K562 (cell line): ENCODE measurements at regions not wholly inside any gene's neighbourhood (a gene's known extent, or its start where the extent isn't known, plus 50 kb on each side); places are given as distances from the start of the nearest gene placed in this dataset.

Source experiments
- ATAC-seq: fragments of 200-7000 bp; cut with Tn5 transposase; 3 replicates; pipeline ENCODE4 v1.9.1; 2020; ENCODE audit warnings: moderate library complexity
- BruUV-seq: library from RNA; stranded (reverse); fragments of 400-500 nt; replicated peaks from 2 replicates; lab custom pipeline; 2021; lab: Mats Ljungman, UMichigan
- CTCF ChIA-PET: fragments of 300-600 bp; formaldehyde crosslinking; extraction: SDS; loops from one replicate; lab custom pipeline; 2021; ENCODE audit warnings: low intra/inter-chr PET ratio; lab: Yijun Ruan, JAX
- POLR2A ChIA-PET: fragments of 300-600, 350-650 bp; sonication (Branson Sonifier 250); formaldehyde crosslinking; extraction: SDS; loops from one replicate; lab custom pipeline; 2021; ENCODE audit warnings: antibody characterized with exemption, inconsistent platforms; lab: Yijun Ruan, JAX
- DNase-seq, 4 experiments: peaks; one replicate each; pipeline versions ENCODE4 v3.0.0 to v3.0.0-alpha.2; 2011 to 2018; ENCODE audit warnings: low spot score in 3 of 4, mixed read lengths in 3 of 4; ENCODE audit errors: extremely low read depth in 1 of 4
- FAIRE-seq: peaks from 2 replicates; lab custom pipeline; 2011; peaks lifted over from hg19 to GRCh38; lab: Jason Lieb, UNC
- H2AFZ ChIP-seq: 2 replicates; pipeline ENCODE4 v1.6.0; 2011; ENCODE audit warnings: low read depth, low read length, control low read depth, inconsistent platforms
- H3K27ac ChIP-seq: fragments of 200-600 bp; 3 replicates; pipeline ENCODE4 v1.8.0; 2011; ENCODE audit warnings: low read depth, mild to moderate bottlenecking, control low read depth, inconsistent platforms, low read length, moderate library complexity, mixed read lengths; ENCODE audit errors: extremely low read depth
- H3K27me3 ChIP-seq, 2 experiments: fragments of 300-600 bp in 1 of 2; 2 replicates in 1 of 2; 3 replicates in 1 of 2; pipeline versions ENCODE4 v1.6.0 to v1.8.0; 2011; ENCODE audit warnings: inconsistent platforms in 2 of 2, low read length in 2 of 2, mild to moderate bottlenecking in 1 of 2, mixed read lengths in 1 of 2, moderate library complexity in 1 of 2; ENCODE audit not compliant: control insufficient read depth in 2 of 2, insufficient read depth in 2 of 2
- H3K36me3 ChIP-seq: fragments of 300-600 bp; 3 replicates; pipeline ENCODE4 v1.8.0; 2011; ENCODE audit warnings: mild to moderate bottlenecking, low read length, inconsistent platforms; ENCODE audit not compliant: control insufficient read depth, insufficient read depth
- H3K4me1 ChIP-seq, 2 experiments: fragments of 200-600 bp in 1 of 2; replicated peaks in 1 of 2; 2 replicates in 1 of 2; 3 replicates in 1 of 2; pipeline versions ENCODE4 v1.5.1 to v1.8.0; 2011; ENCODE audit warnings: inconsistent platforms in 2 of 2, low read length in 2 of 2, mild to moderate bottlenecking in 1 of 2, mixed read lengths in 1 of 2, moderate library complexity in 1 of 2; ENCODE audit not compliant: control insufficient read depth in 2 of 2, insufficient read depth in 2 of 2
- H3K4me2 ChIP-seq: 2 replicates; pipeline ENCODE4 v1.6.1; 2011; ENCODE audit warnings: low read length, control low read depth, inconsistent platforms, mixed read lengths; ENCODE audit not compliant: insufficient read depth
- H3K4me3 ChIP-seq: fragments of 200-600 bp; sonication (generic), shearing (Covaris generic); 2 replicates; pipeline ENCODE4 v1.5.1; 2016; ENCODE audit warnings: control low read depth, inconsistent platforms
- H3K79me2 ChIP-seq: fragments of 200-600 bp; 3 replicates; pipeline ENCODE4 v1.8.0; 2011; ENCODE audit warnings: low read length, inconsistent platforms; ENCODE audit not compliant: control insufficient read depth, insufficient read depth
- H3K9ac ChIP-seq, 2 experiments: 2 replicates each; pipeline versions ENCODE4 v1.6.0 to v1.6.1; 2011; ENCODE audit warnings: low read depth in 2 of 2, low read length in 2 of 2, control low read depth in 1 of 2, inconsistent platforms in 1 of 2, mild to moderate bottlenecking in 1 of 2, mixed read lengths in 1 of 2; ENCODE audit not compliant: insufficient read depth in 1 of 2
- H3K9me1 ChIP-seq: one replicate; pipeline ENCODE4 v1.6.0; 2011; ENCODE audit warnings: inconsistent platforms, mild to moderate bottlenecking, low read length, moderate library complexity; ENCODE audit not compliant: control insufficient read depth, insufficient read depth
- H3K9me3 ChIP-seq: replicated peaks from 2 replicates; pipeline ENCODE4 v1.5.1; 2011; ENCODE audit warnings: low read depth, low read length, inconsistent platforms; ENCODE audit not compliant: control insufficient read depth, insufficient read depth
- H4K20me1 ChIP-seq: replicated peaks from 2 replicates; pipeline ENCODE4 v1.6.1; 2011; ENCODE audit warnings: low read length, inconsistent platforms, mixed read lengths; ENCODE audit not compliant: control insufficient read depth, insufficient read depth
- CHD4 ChIP-seq: fragments of 200-600 bp; sonication (generic); IDR thresholded peaks from 3 replicates; pipeline ENCODE4 v1.6.1; 2012; ENCODE audit warnings: low read depth, mild to moderate bottlenecking, mixed read lengths, low read length, inconsistent platforms; ENCODE audit not compliant: insufficient read depth, insufficient replicate concordance, poor library complexity, severe bottlenecking
- ELF2 ChIP-seq: fragments of 250-450 bp; sonication (Bioruptor Pico); IDR thresholded peaks from 2 replicates; pipeline ENCODE4 v1.5.0; 2021; ENCODE audit warnings: mild to moderate bottlenecking
- EWSR1 ChIP-seq: fragments of 450-650 bp; IDR thresholded peaks from 2 replicates; pipeline ENCODE4 v1.6.1; 2018; ENCODE audit warnings: borderline replicate concordance, mild to moderate bottlenecking, low read depth, moderate library complexity; ENCODE audit not compliant: partially characterized antibody
- FOS ChIP-seq: IDR thresholded peaks from 3 replicates; pipeline ENCODE4 v1.6.1; 2011; ENCODE audit not compliant: insufficient read length; ENCODE audit errors: extremely low read depth
- NCOA2 ChIP-seq, 2 experiments: fragments of 450-650 bp; IDR thresholded peaks; 2 replicates each; pipeline ENCODE4 v1.6.1; 2018; ENCODE audit warnings: mild to moderate bottlenecking in 2 of 2, moderate library complexity in 1 of 2; ENCODE audit not compliant: partially characterized antibody in 2 of 2
- OTX1 ChIP-seq: fragments of 450-650 bp; formaldehyde crosslinking; IDR thresholded peaks from 2 replicates; pipeline ENCODE4 v1.4.0; 2022; ENCODE audit warnings: mild to moderate bottlenecking
- PHF20 ChIP-seq: fragments of 450-650 bp; IDR thresholded peaks from 2 replicates; pipeline ENCODE4 v1.6.1; 2018; ENCODE audit not compliant: partially characterized antibody
- PHF21A ChIP-seq: fragments of 450-650 bp; IDR thresholded peaks from 2 replicates; pipeline ENCODE4 v1.6.1; 2017; ENCODE audit warnings: low read depth, borderline replicate concordance
- SMAD2 ChIP-seq: fragments of 150-350 bp; IDR thresholded peaks from 2 replicates; pipeline ENCODE4 v1.6.1; 2014; ENCODE audit warnings: low read depth, mild to moderate bottlenecking, low read length
- SREBF1 ChIP-seq: fragments of 150-350 bp; IDR thresholded peaks from 2 replicates; pipeline ENCODE4 v1.6.1; 2014; ENCODE audit warnings: antibody characterized with exemption, low read depth, low read length, borderline replicate concordance
- THAP7 ChIP-seq: fragments of 250-450 bp; sonication (Bioruptor Pico); IDR thresholded peaks from 2 replicates; pipeline ENCODE4 v1.5.0; 2021
- VEZF1 ChIP-seq: fragments of 200-800 bp; sonication (Bioruptor generic); IDR thresholded peaks from 2 replicates; pipeline ENCODE4 v1.6.1; 2017; ENCODE audit warnings: missing genetic modification characterization, missing compliant biosample characterization
- ZSCAN32 ChIP-seq: fragments of 450-650 bp; formaldehyde crosslinking; IDR thresholded peaks from 2 replicates; pipeline ENCODE4 v1.4.0; 2020; ENCODE audit warnings: mild to moderate bottlenecking, moderate library complexity
- WGBS: fragments of 100-300 bp; shearing (Covaris generic); methylation state at CpG from one replicate; pipeline ENCODE4 v1.1.6; 2016; ENCODE audit warnings: low coverage, mixed read lengths; ENCODE audit not compliant: insufficient coverage; ENCODE audit errors: missing lambda C conversion rate; 5-methylcytosine and 5-hydroxymethylcytosine counted together
- in situ Hi-C: fragments of 300-500 bp; cut with MboI; formaldehyde crosslinking; loops from 4 replicates; pipeline ENCODE4 v1.15.0; 2018; ENCODE audit warnings: inconsistent platforms, mixed read lengths
- intact Hi-C: fragments of 100-400 bp; cut with micrococcal nuclease; formaldehyde crosslinking; loops from 2 replicates; pipeline ENCODE4 v1.14.2; 2022
- TF ChIP-seq, protein P1 (sequence below): fragments of 250-450 bp; sonication (Bioruptor Pico); IDR thresholded peaks from 2 replicates; pipeline ENCODE4 v1.8.0; 2021; ENCODE audit warnings: moderate library complexity, mild to moderate bottlenecking, inconsistent platforms
- TF ChIP-seq, protein P2 (sequence below): fragments of 150-350 bp; conservative IDR thresholded peaks from 2 replicates; pipeline ENCODE4 v1.6.1; 2014; ENCODE audit warnings: low read length

GRCh38 chr1:29684141-29684540, 447.8 kb downstream of the PTPRU start (continued):
- TF ChIP-seq, protein P1, sequence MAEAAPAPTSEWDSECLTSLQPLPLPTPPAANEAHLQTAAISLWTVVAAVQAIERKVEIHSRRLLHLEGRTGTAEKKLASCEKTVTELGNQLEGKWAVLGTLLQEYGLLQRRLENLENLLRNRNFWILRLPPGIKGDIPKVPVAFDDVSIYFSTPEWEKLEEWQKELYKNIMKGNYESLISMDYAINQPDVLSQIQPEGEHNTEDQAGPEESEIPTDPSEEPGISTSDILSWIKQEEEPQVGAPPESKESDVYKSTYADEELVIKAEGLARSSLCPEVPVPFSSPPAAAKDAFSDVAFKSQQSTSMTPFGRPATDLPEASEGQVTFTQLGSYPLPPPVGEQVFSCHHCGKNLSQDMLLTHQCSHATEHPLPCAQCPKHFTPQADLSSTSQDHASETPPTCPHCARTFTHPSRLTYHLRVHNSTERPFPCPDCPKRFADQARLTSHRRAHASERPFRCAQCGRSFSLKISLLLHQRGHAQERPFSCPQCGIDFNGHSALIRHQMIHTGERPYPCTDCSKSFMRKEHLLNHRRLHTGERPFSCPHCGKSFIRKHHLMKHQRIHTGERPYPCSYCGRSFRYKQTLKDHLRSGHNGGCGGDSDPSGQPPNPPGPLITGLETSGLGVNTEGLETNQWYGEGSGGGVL (CRISPR knock-in tag) = no peak
- TF ChIP-seq THAP7 (CRISPR knock-in tag) (no peak), EWSR1 (no peak), VEZF1 (CRISPR knock-in tag) (no peak)

DNA sequence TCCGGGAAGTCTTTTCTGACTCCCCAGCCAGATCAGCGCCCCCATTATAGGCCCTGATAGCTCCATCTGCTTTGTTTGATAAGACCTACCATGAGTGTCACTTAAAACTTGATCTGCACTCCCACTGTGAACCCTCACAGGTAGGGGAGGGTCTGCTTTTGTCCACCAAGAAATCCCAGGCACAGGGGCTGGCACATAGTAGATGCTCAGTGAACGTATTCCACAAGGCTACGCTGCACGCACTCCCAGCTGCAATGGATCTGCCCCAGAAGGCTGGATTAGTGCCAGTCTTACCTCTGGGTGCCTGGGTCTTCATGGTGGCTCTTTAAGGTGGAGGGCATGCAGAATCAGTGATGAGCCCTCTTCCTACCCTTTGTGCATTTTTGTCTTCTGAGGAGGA, 447.1 kb downstream of the PTPRU start:
- POLR2A ChIA-PET = interaction anchor here (0.6 to 0.9 kb wide), 4 partner anchors 8 to 849 kb away, joined by 3 to 5 read pairs (median 4); no protein-coding TSS in a partner anchor
- H3K4me1 ChIP-seq = peaks cover 0 to 8% of the 10 kb centered on the region in 2 experiments; a peak in 3 of 5 replicates
- no peak overlapping the region for H3K4me3 ChIP-seq
- no peak for FAIRE-seq
- H3K27ac ChIP-seq = no peak overlapping the region
- in situ Hi-C loops (loop anchor here (5.0 kb wide), 1 partner anchor 834 kb away; no protein-coding TSS in a partner anchor), intact Hi-C loops (no loop called here)
- H3K9ac ChIP-seq = no peak overlapping the region
- H3K79me2 ChIP-seq = no peaks in the 10 kb centered on the region
- H3K27me3 ChIP-seq = peaks cover 0 to 32% of the 10 kb centered on the region in 2 experiments; a peak in 3 of 5 replicates
- H4K20me1 ChIP-seq = peaks cover 10% of the 10 kb centered on the region
- no peaks in the 10 kb centered on the region for H3K9me1 ChIP-seq
- WGBS = 15% methylated on average over 5 of the region's 5 CpGs
- BruUV-seq = no TSS peak
- H3K9me3 ChIP-seq = no peaks in the 10 kb centered on the region
- no peaks in the 10 kb centered on the region for H3K36me3 ChIP-seq
- no peak for DNase-seq
- H2AFZ ChIP-seq = no peak overlapping the region
- H3K4me2 ChIP-seq = no peak overlapping the region
- CTCF ChIA-PET = no interaction called here
- ATAC-seq = no peak
- TF ChIP-seq, protein P2, sequence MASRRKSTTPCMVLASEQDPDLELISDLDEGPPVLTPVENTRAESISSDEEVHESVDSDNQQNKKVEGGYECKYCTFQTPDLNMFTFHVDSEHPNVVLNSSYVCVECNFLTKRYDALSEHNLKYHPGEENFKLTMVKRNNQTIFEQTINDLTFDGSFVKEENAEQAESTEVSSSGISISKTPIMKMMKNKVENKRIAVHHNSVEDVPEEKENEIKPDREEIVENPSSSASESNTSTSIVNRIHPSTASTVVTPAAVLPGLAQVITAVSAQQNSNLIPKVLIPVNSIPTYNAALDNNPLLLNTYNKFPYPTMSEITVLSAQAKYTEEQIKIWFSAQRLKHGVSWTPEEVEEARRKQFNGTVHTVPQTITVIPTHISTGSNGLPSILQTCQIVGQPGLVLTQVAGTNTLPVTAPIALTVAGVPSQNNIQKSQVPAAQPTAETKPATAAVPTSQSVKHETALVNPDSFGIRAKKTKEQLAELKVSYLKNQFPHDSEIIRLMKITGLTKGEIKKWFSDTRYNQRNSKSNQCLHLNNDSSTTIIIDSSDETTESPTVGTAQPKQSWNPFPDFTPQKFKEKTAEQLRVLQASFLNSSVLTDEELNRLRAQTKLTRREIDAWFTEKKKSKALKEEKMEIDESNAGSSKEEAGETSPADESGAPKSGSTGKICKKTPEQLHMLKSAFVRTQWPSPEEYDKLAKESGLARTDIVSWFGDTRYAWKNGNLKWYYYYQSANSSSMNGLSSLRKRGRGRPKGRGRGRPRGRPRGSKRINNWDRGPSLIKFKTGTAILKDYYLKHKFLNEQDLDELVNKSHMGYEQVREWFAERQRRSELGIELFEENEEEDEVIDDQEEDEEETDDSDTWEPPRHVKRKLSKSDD = no peak
- TF ChIP-seq PHF21A (no peak), NCOA2 (IDR thresholded peaks at IDR 0.05; ENCODE audit: partially characterized antibody in 2 of 2) (no peak), SREBF1 (no peak), PHF20 (no peak), ZSCAN32 (CRISPR knock-in tag) (no peak), SMAD2 (no peak), CHD4 (no peak), ELF2 (no peak), FOS (no peak), OTX1 (CRISPR knock-in tag) (no peak)
